Head of caudate nucleus (tissue), 42 donors: ENCODE measurements at regions not wholly inside any gene's neighbourhood (a gene's known extent, or its start where the extent isn't known, plus 50 kb on each side); places are given as distances from the start of the nearest gene placed in this dataset.

ENCODE experiments used
- DNase-seq, 42 donors: peaks; one replicate each; pipeline versions ENCODE4 v3.0.0 to v3.0.0-alpha.2; 2020 to 2021; ENCODE audit warnings: mixed read lengths in 7 of 42
- intact Hi-C: fragments of 100-400 bp; cut with DNase I; formaldehyde crosslinking; loops from one replicate; pipeline ENCODE4 v1.15.0; 2022

DNA sequence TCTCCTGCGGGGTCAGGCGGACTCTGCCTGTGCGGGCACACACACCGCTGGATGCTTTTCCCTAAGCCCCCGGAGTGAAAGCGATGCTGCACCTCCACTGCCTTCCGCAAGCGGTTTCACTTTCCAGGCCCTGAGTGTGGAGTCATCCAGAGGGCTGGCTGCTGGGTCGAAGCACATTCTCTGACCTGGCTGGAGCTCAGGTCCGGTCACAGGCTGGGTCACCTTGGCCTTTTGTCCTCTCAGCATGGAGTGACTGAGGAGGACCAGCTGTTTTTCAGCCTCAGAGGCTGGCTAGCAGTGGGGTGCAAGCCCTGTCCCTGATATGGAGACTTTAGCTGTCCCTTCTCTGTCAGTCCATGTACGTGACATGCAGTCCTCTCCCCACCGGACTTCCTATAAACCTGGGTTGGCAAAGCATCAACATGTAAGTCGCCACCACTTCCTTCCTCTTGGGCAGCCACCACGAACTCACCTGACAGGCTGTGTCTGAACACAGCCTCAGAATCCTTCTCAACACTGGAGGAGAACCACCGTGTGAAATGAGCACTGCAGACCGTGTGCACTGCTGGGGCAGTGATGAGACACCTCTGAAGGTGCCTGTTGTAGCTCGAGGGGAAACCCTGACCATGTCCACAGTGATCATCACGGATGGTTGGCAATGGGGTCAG lies 51.3 kb downstream of the GADD45G start:
- intact Hi-C loops: no loop called here
- DNase-seq: no peak

DNA sequence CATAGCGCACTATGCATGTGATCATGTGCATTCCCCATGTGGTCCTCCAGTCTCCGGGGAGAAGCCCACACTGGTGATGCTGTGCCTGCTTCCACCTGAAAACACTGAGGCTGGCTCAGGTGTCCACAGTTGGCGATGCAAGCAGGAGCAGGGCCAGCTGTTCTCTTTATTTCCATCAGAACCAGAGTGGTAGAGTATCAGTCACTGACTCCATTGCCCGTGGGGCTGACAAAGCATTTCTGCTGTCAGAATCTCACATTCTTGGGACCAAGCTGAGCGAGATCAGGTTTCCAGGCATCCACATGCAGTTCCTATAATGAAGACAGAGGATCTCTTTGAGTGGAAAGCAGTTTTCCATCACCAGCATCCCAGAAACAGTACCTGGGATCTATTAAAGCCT lies 52.5 kb downstream of the GADD45G start:
- intact Hi-C loops: no loop called here
- no peak for DNase-seq

DNA sequence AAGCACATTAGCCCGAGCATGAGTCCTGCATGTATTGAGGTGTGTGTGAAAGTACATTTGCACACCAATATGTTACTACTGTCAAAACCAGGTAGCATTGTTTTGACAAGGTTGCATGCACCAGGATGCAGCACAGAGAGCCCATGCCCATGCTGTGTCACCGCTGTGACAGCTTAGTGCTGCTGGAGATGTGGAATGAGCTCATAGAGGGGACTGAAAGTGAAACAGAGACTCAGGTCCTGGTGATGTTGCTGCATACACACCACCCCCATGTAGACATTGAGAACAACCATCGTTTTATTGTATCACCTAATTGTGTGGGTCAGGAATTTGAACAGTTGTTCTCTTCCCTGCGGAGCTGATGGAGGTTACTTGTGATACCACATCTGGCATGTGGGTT lies 53.0 kb downstream of the GADD45G start:
- DNase-seq: no peak
- intact Hi-C loops: no loop called here

DNA sequence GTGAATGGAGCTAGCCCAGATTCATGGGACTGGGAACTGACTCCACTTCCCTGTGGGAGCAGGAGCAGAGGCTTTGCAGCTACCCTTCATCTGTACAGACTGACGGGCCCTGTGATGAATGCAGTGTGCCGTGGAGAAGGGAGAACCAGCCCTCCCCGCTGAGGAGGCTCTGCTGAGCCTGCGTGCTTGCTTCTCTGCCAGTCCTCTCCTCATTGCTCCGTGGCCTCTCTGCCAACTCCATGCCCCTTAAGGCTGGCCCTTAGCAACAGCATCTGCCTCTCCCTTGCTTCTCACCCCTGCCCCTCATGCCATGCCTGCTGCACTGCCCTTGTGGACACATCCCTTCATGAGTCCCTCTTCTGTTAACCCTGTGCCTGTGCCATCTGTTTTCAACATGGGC lies 53.6 kb downstream of the GADD45G start:
- DNase-seq: peak in 21 of 42 donors; percentile 20 to 60 (median 46)
- intact Hi-C loops: no loop called here

DNA sequence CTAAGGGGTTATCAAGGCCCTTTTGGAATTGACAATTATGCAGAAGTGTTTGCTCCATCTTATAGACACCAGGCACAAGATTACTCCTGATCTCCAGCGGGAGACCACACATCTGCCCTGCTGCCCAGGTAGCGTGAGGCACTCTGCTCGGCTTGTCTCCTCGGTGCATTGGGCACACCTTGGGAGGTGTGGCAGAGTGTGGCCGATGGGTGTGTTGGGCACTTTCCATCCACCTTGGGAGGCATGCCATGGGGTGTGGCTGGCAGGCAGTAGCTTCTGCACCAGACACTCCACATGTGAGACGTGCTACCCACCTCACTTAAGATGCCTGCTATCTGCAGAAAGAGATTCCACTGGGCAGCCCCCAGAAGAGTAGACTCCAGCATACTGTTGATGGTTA lies 54.1 kb downstream of the GADD45G start:
- DNase-seq: no peak
- intact Hi-C loops: no loop called here

DNA sequence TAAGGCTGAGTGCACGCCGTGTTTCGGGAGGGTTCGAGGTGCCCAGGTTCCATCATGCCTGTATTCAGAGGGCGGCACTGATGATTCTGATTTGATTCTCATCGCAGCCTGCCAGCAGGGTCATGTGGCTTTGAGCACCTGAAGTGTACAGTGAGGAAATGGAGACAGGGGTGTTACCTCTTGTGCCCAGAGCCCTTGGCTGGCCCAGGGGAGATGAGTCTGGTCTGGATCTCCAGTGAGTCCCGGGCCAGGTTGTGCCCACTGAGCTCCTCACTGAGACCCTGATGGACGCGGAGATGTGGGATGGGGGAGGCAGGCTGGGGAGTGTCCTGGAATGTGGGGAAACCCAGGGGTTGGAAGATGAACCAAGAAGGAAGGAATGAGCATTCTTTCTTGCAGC lies 54.7 kb downstream of the GADD45G start:
- intact Hi-C loops: no loop called here
- no peak for DNase-seq

DNA sequence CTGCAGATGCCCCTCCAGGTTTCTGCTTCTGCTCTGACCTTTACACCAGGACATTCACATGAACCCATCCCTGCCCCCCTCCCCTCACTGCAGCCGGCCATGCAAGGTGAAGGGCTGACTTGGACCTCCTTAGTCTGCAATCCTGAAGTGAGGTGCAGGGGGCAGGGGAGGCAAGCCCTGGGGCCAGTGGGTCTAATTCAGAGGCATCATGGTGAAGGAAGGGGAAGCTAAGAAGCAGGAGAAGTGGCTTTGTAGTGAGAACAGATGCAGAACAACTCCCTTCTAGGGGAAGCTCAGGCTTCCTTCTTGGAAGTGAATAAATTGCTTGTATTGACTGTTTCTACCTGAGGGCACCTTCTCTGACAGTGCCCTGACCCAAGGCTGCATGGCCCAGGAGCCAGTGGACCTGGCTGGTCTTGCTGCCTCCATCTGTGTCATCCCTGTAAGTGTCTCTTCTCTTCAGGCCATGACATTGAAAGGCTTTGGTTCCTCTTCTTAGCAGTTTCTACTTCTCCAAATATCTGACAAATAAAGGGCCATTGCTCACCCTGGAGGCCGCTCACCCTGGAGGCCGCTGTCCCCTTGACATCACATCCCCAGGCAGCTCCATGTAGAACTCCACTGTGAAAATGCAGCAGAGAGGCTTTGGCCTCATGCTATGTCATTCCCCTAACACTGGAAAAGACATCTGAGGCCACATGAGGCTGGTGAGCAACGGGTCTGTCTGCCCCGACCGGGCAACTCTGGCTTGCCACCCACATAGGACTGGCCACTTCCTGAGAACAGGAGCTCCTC lies 55.3 kb downstream of the GADD45G start:
- intact Hi-C loops: loop anchor here (5.0 kb wide), 1 partner anchor 53 kb away; the partner anchor contains the start of gene GADD45G

DNA sequence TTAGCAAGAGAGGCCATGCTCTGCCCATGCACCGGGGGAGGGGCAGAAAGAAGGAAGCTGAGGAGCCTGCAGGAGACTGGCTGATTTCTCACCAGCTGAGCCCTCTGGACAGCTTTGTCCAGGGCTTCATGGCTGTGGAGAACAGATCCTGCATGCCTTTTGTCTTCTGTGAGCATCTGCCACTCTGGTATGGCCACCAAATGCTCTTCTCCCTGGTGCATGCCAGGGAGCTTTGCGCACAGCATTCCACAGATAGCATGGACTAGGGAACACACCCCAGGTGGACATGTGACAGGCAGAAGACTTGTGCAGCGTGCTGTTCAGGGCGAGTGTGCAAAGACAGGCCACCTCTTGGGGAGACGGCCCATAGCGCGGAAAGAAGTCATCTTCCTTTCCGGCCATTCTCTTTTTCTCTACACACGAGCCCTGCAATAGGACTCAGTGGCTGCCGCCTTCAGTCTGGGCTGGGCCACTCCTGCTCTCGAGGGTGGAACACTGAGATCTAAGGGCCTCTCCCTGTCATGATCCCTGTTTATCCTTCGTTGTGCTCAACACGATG lies 56.7 kb downstream of the GADD45G start:
- DNase-seq: peak in 24 of 42 donors; percentile 28 to 66 (median 46)
- intact Hi-C loops: loop anchor here (5.0 kb wide), 1 partner anchor 54 kb away; the partner anchor contains the start of gene GADD45G

More for the DNA sequence above, 55.3 kb downstream of the GADD45G start:
- no peak for DNase-seq

DNA sequence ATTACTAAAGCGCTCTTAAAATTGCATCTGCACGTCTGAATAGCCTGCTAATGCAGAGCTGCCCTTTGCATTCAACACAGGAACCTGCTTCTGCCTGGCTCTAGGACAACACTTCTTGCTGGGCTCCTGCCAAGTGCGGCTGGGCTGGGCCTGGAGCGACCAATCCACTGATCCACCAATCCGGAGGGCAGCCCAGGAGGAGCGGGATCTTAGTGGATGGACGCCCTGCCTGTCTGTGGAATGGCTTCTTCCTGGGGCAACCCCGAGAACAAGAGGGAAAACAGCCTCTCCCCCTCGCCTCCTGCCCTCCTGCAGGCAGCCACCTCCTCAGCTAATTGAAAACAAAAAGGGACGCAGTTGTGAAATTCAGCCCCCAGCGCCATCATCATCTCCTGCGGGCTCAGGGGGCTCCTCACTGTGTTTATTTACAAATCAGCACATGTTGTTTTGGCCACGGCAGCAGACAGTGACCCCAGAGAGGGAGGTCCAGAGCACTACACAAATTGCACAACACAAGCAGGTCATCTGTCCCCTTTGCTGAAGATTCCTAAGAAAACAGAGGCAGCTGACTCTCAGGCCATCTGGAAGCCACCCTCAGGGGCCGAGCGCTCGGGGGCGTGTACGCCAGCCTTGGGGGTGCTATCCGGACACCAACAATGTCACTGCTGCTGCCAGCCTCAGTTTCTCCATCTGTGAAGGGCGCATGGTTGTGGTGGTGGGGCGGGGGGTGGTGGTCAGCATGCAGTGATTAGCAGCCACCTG lies 57.3 kb downstream of the GADD45G start:
- peak; percentile 93 to 99 (median 98) for DNase-seq
- intact Hi-C loops: loop anchor here (5.0 kb wide), 1 partner anchor 55 kb away; the partner anchor contains the start of gene GADD45G

DNA sequence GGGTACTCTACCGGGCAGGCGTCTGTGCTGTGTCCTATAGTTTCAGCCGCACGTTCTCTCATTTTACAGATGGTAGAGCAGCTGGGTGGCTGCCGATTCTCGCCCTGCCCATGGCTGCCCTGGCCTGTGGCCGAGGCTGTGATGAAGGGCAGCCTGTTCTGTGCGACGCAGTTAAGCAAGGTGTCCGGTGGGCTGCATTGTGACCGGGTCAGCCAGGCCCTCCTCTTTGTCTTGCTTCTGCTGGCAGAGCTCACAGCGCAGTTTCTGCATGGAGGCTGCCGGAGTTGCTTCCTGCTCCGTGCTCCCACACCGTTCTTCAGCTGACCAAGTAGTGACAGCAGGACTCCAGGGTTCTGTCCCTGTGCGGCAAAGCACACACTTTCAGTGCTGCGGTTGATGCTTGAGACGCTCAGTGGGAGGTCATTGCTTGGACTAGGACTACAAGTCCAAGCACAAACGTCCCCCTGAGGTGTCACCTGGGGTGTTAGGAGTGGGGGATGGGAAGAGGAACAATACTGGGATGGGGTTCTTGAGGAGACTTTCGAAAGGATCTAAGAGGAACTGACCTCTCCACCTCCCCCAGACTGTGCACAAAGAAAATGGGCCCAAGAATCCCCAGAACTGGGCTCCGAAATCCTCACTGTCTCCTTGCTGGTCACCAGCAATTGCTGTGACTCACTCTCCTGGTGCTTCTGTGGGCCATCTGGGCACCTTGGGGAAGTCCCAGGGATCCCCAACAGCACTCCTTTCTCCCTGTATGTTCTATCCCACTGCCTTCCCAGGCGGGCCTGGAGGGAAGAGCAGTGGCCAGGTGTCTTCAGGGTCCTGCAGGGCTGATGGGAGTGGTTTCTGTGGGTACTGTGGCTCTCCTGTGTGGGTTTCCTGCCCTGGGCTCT lies 58.2 kb downstream of the GADD45G start:
- intact Hi-C loops: loop anchor here (5.0 kb wide), 1 partner anchor 56 kb away; the partner anchor contains the start of gene GADD45G
- peak in 6 of 42 donors; percentile 16 to 47 (median 30) for DNase-seq

DNA sequence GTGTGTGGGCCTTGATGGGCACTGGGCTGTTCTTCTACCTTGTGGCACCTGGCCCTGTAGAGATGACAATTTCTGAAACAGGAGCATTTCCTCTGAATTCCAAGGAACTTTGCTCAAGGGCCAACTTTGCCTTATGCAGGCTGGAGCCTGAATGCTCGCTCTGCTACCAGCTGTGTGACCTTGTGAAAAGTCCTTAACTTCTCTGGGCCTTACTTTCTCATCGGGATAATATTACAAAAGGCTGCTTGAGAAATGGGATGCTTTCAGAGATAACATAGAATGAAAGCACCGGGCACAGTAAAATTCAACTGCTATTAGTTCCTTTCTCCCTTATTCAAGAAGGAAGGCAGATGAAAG lies 58.8 kb downstream of the GADD45G start:
- DNase-seq: no peak
- intact Hi-C loops: loop anchor here (5.0 kb wide), 1 partner anchor 56 kb away; the partner anchor contains the start of gene GADD45G

DNA sequence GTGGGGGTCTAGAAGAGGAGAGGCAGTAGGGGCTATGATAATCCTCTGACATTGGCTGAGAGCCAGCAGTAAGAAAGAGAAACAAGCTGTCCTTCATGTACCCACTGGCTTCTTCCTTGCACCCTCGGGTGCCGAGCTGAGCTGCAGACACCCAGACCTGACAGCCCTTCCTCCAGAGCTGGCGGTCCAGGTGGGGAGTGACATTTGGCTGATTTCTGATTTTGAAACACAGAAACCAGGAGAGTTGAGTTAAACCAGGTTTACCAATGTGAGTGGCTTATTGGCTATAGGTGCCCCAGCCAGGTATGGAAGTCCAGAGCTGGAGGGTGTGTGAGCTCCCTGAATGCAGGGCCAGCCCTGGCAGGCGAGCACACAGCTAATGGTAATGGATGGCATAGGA lies 59.2 kb downstream of the GADD45G start:
- no peak for DNase-seq
- intact Hi-C loops: loop anchor here (5.0 kb wide), 1 partner anchor 57 kb away; the partner anchor contains the start of gene GADD45G

DNA sequence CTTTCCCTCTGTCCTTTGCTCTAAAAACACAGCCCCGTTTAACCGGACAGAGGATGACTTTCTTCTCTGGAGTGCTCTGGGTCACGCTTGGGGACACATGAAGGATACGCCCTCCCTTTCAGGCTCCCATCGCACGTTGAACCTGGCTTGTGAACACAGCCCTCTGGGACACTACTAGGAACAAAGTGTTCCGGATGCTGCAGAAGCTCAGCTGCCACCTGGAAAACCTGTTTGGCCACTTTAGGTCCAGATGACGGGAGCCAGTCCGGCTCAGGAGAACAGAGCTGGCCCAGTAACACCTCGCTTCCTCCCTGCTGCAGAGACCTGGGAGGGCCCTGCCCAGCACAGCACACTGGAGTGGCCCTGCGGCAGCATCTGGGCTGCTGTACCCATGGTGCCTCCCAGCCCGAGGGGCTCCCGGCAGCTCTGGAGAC lies 60.1 kb downstream of the GADD45G start:
- intact Hi-C loops: loop anchor here (5.0 kb wide), 1 partner anchor 58 kb away; the partner anchor contains the start of gene GADD45G
- DNase-seq: no peak

DNA sequence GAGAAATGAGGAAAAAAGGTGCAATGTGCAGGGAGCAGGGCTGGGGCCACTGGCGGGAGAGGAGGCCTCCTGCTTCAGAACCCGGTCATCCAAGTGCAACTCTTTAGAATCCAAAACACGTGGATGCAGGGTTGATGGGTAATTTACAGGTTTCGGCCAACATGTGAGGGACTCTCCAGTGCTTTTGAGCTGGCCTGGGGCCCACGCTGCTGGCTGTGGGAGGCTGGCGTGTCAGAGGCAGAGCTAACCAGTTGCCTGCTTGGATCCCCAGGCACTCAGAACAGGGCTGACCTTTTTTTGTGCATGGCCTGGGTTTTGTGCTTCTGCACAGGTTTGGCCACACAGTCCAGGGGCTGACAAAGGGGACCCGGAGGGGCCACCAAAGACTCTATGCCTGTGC lies 61.6 kb downstream of the GADD45G start:
- intact Hi-C loops: no loop called here

DNA sequence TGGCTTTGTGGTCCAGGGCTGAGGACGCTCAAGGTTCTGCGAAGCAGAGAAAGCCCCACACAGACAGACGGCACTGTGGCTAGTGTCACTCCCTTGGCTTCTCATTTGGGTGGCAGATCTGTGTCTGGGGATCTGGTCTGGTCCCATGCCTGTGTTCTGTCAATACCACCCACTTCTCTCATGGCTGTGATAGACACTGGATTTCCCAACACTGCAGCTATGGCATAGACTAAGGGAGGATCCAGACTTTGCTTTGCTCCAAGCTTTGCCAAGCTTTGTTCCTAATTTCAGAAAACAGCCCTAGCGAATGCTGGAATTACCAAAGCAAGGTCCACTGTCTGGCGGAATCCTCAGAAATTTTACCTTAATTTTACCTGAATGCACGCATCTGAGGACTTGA lies 62.1 kb downstream of the GADD45G start:
- no peak for DNase-seq
- intact Hi-C loops: no loop called here

More for the DNA sequence above, 61.6 kb downstream of the GADD45G start:
- peak in 1 of 42 donors; percentile 15 for DNase-seq

DNA sequence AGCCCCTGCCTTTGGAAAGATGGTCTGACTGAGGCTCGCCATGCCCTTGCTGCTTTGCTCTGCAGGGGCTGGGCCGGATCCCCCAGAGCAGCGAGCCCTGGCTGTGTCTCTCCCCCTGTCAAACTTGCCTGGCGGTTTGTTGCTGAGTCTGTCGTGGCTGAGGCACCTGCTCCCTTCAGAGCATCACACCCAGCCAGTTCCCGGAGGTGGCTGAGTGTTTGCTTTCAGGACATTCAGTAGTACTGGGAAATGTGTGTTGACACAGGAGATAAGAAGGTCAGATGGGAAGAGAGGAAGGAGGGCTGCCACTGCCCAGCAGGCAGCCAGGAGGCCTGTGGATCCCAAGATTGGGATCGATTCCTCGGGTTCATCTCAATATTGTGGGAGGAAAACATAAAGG lies 62.9 kb downstream of the GADD45G start:
- DNase-seq: peak in 1 of 42 donors; percentile 12
- intact Hi-C loops: no loop called here

DNA sequence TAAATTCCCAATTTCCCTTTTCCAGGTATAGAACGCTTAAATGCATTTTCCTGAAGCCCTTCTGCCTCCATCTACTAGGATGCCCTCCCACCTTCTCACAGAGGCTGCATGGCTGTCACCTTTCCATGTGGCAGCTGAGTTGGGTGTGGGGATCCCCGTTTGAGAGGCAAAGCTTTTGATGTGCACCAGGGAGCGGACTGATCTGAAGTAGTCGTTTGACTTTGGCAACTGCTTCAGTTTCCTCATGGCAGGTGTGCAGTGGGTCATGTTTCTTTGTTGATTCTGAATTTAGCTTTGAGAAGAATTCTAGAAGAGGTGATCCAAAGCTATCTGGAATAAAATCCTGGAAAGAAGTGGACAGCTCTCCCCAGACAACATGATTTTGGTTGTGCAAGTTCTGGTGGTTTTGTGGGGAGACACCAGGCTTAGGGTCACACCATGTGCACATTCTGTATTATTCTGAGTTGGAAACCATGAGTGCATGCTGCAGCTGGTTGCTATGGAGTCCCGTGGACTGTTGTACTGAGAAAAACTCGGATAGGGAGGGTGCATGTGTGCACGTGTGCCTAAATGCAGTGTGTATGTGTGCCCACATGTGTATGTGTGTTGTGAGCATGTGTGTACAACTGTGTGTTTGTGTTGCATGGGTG lies 63.5 kb downstream of the GADD45G start:
- intact Hi-C loops: no loop called here
- DNase-seq: peak in 1 of 42 donors; percentile 19

DNA sequence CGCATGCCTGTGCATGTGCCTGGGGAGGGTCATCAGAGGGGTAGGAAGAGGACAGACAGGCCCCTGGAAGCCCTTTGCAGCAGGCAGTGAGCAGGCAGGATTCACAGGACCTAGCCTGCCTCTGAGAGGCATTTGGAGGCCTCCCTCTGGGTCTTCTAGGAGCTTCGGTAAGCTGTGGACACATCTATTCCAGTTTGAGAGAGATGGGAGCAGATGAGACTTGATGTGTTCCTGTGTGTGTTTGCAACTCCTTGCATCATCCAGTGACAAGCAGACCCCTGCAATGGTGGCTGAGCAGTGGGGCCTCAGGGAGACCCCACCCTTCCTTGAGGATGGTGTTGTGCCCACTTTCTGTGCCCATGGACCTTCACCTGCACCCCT lies 64.0 kb downstream of the GADD45G start:
- intact Hi-C loops: no loop called here
- no peak for DNase-seq
